ENCODE measurements at regions not wholly inside any gene's neighbourhood (a gene's known extent, or its start where the extent isn't known, plus 50 kb on each side); places are given as distances from the start of the nearest gene placed in this dataset.

DNA sequence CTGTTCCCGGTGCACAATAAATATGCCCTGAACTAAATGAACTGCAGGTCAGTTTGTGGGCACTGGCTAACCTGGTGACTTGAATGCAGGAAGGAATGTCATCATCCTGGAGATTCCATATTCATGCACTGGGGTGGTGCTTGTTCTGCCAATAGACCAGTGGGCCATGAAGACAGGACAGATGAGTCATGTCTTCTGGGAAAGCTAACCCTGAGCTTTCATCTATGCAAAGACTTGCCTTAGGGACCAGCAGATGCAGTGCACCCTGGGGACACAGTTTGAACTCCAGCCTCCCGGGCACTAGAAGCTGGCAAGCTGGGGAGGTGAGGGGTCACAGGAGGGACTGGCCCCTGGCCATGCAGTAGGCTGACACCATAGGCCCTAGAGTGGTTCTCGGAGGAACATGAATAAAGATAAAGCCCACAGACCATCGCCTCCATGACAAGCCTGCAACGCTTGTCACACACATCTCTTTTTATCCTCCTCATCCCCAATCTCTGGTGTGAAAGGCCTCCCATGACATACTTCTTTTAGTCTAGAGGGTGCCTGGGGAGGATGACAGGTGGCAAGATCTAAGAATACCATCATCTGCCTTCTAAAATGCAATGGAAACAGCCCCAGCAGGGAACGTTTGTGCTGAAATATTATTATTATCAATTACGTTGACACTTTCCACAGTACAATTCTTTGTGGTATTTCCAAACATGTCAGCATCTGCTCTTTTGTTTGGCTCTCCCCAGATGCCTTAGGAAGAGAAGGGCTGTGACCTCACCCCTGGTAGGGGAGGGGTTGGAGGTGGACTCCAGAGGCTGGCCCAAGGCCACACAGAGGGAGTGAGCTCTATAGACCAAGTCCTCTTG lies 267.4 kb upstream of the RAB6C start:
- H3K4me1 ChIP-seq (ENCODE audit: insufficient read depth, low read length), result peaks cover 6% of the 10 kb centered on the region; the same call in 1 of the 2 replicates
- no peak overlapping the region for H3K9ac ChIP-seq (ENCODE audit: low read depth, low read length)
- H3K4me3 ChIP-seq (ENCODE audit: low read length), result no peak overlapping the region
- no peaks in the 10 kb centered on the region for H3K27me3 ChIP-seq (ENCODE audit: insufficient read depth, low read length)
- no peaks in the 10 kb centered on the region for H3K36me3 ChIP-seq (ENCODE audit: insufficient read depth, low read depth, low read length)
- no peak overlapping the region for H3K27ac ChIP-seq (ENCODE audit: low read length)
- no peaks in the 10 kb centered on the region for H3K9me3 ChIP-seq (ENCODE audit: insufficient read depth, low read depth, low read length)

DNA sequence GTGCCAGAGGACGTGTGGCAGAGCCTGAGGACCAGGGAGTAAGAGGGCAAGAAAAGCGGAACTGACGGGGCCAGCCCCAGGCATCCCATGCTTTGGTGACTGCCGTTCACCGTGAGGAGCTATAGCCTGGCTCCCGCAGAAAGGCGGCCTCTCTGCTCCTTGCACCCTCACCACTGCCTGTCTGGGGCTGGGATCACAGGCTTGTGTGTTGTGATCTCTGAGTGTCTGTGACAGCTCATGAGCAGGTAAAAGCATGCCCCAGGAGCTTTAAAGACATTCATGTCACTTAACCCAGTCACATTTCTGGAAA lies 266.8 kb upstream of the RAB6C start:
- Histone ChIP-seq H3K4me1 (ENCODE audit: insufficient read depth, low read length) (peaks cover 7% of the 10 kb centered on the region; the same call in 1 of the 2 replicates), H3K36me3 (ENCODE audit: insufficient read depth, low read depth, low read length) (no peaks in the 10 kb centered on the region), H3K27ac (ENCODE audit: low read length) (no peak overlapping the region), H3K9ac (ENCODE audit: low read depth, low read length) (no peak overlapping the region), H3K27me3 (ENCODE audit: insufficient read depth, low read length) (no peaks in the 10 kb centered on the region), H3K9me3 (ENCODE audit: insufficient read depth, low read depth, low read length) (no peaks in the 10 kb centered on the region), H3K4me3 (ENCODE audit: low read length) (no peak overlapping the region)

DNA sequence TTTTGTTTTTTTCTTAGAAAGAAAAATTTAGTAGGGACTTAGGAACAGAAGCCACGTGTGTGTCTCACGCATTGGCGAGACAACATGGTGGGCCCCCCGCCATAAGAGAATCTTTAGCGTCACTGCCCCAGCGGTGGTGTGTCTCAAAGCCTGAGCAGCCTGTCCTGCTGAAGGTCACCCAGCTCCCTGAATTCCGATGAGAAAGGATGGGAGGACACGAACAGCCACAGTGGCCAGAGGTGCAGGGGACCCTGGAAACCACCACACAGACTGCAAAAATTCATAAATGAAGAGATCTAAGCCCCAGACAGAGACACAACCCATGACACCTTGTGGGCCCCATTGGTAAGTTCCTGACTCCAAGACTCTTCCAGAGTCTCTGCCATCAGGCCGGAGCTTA lies 266.1 kb upstream of the RAB6C start:
- H3K4me1 ChIP-seq (ENCODE audit: insufficient read depth, low read length), result peaks cover 10% of the 10 kb centered on the region; the same call in 1 of the 2 replicates
- H3K4me3 ChIP-seq (ENCODE audit: low read length), result no peak overlapping the region
- H3K9me3 ChIP-seq (ENCODE audit: insufficient read depth, low read depth, low read length), result no peaks in the 10 kb centered on the region
- H3K27ac ChIP-seq (ENCODE audit: low read length), result no peak overlapping the region
- no peaks in the 10 kb centered on the region for H3K36me3 ChIP-seq (ENCODE audit: insufficient read depth, low read depth, low read length)
- no peaks in the 10 kb centered on the region for H3K27me3 ChIP-seq (ENCODE audit: insufficient read depth, low read length)
- H3K9ac ChIP-seq (ENCODE audit: low read depth, low read length), result no peak overlapping the region

DNA sequence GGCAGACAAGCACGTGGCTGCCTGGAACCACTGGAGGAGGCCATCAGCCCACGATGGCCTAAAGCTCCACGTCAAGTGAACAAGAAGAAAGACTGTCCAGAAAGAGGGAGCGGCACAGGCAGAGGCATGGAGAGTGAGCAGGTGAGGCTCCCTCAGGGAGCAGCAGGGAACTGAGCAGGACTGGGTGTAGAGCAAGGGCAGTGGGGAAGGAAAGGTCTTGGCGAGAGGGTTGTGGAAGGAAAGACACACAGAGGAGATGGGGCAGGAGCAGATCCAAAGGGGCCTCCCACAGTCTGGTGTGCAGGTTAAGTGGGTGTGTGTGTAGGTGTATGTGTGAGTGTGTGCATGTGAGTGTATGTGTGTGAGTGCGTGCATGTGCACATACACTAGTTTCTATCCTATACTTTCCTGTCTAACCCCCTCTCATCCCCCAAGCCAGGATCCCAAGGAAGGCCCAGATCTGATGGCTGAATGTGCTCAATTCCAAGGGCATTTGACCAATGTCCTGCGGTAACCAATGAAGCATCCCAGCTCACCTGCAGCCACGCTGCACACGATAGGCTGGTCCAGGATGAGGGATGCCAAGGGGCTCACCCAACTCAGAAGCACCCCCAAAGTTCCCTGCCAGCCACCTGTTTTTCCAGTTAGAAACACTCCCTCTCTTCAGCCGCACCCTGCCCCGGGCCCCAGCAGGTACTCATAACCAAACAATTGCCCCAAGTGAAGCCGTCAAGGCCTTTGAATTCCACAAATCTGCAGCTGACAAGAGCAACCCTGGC lies 262.5 kb upstream of the RAB6C start:
- no peaks in the 10 kb centered on the region for H3K36me3 ChIP-seq (ENCODE audit: insufficient read depth, low read depth, low read length)
- peaks cover 4% of the 10 kb centered on the region; the same call in 1 of the 2 replicates for H3K4me1 ChIP-seq (ENCODE audit: insufficient read depth, low read length)
- no peaks in the 10 kb centered on the region for H3K9me3 ChIP-seq (ENCODE audit: insufficient read depth, low read depth, low read length)
- H3K9ac ChIP-seq (ENCODE audit: low read depth, low read length), result no peak overlapping the region
- H3K27me3 ChIP-seq (ENCODE audit: insufficient read depth, low read length), result no peaks in the 10 kb centered on the region
- no peak overlapping the region for H3K4me3 ChIP-seq (ENCODE audit: low read length)
- H3K27ac ChIP-seq (ENCODE audit: low read length), result no peak overlapping the region

DNA sequence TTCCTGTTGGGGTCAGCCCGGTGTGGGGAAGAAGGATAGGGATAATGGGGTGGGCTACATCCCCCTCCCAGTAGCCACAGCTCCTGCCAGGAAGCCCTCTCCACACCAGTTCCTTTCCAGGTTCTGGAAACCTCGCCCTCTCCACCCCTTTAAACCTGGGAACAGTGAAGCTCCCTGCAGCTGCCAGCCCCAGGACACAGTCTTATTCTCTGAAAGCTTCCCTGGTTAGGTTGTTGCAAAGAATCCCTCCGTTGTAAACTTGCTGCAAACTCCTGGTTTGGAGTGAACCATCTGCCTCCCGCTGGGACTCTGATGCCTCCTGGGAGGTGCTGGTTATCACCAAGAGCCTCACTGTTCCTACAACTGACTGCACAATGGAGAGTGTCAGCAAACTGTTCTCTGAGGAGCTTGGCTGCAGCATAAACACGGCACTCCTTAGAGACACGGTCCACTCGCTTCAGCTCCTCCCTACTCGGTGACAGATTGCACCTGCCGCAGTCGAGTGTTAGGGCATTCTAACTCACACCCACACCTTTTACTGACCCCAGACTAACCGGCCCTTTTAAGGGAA lies 261.8 kb upstream of the RAB6C start:
- no peak overlapping the region for H3K27ac ChIP-seq (ENCODE audit: low read length)
- no peak overlapping the region for H3K4me3 ChIP-seq (ENCODE audit: low read length)
- H3K4me1 ChIP-seq (ENCODE audit: insufficient read depth, low read length), result peaks cover 10% of the 10 kb centered on the region; the same call in 1 of the 2 replicates
- no peak overlapping the region for H3K9ac ChIP-seq (ENCODE audit: low read depth, low read length)
- H3K27me3 ChIP-seq (ENCODE audit: insufficient read depth, low read length), result no peaks in the 10 kb centered on the region
- H3K9me3 ChIP-seq (ENCODE audit: insufficient read depth, low read depth, low read length), result no peaks in the 10 kb centered on the region
- no peaks in the 10 kb centered on the region for H3K36me3 ChIP-seq (ENCODE audit: insufficient read depth, low read depth, low read length)

DNA sequence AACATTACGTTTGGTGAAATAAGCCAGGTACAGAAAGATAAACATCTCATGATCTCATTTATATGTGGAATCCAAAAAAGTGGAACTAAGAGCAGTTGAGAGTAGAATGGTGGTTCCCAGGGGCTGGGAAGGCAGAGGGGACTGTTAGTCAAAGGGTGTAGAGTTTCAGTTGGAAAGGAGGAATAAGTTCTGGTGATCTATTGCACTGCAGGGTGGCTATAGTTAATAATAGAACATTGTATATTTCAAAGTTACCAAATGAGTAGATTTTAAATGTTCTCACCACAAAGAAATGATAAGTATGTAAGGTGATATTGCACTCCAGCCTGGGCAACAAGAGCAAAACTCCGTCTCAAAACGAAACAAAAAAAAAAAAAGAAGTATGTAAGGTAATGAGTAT lies 260.1 kb upstream of the RAB6C start:
- Histone ChIP-seq H3K36me3 (ENCODE audit: insufficient read depth, low read depth, low read length) (no peaks in the 10 kb centered on the region), H3K4me1 (ENCODE audit: insufficient read depth, low read length) (peaks cover 10% of the 10 kb centered on the region; the same call in 1 of the 2 replicates), H3K27me3 (ENCODE audit: insufficient read depth, low read length) (no peaks in the 10 kb centered on the region)

DNA sequence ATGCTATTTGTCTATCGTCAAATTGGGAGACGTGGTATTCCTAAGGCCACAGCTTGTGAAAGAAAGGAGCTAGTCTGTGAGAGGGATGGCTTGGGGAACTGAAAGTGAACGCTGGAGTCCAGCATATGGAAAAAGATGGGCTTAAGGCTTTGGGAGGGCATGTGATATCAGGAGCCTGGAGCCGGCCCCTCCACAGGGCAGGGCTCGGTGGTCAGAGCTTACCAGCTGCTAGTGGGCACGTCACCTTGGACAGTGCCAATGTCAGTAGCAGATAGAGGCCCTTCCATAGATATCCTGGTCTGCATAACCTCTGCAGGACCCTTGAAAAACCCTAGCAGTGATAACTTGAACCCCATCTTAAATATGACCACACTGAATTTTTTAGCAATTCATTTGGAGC lies 259.1 kb upstream of the RAB6C start:
- no peaks in the 10 kb centered on the region for H3K9me3 ChIP-seq (ENCODE audit: insufficient read depth, low read depth, low read length)
- H3K36me3 ChIP-seq (ENCODE audit: insufficient read depth, low read depth, low read length), result no peaks in the 10 kb centered on the region
- H3K4me3 ChIP-seq (ENCODE audit: low read length), result no peak overlapping the region
- peaks cover 10% of the 10 kb centered on the region; the same call in 1 of the 2 replicates for H3K4me1 ChIP-seq (ENCODE audit: insufficient read depth, low read length)
- no peak overlapping the region for H3K27ac ChIP-seq (ENCODE audit: low read length)
- H3K27me3 ChIP-seq (ENCODE audit: insufficient read depth, low read length), result no peaks in the 10 kb centered on the region
- H3K9ac ChIP-seq (ENCODE audit: low read depth, low read length), result no peak overlapping the region

More for the DNA sequence above, 260.1 kb upstream of the RAB6C start:
- Histone ChIP-seq H3K9ac (ENCODE audit: low read depth, low read length) (no peak overlapping the region), H3K27ac (ENCODE audit: low read length) (no peak overlapping the region), H3K4me3 (ENCODE audit: low read length) (no peak overlapping the region), H3K9me3 (ENCODE audit: insufficient read depth, low read depth, low read length) (no peaks in the 10 kb centered on the region)

DNA sequence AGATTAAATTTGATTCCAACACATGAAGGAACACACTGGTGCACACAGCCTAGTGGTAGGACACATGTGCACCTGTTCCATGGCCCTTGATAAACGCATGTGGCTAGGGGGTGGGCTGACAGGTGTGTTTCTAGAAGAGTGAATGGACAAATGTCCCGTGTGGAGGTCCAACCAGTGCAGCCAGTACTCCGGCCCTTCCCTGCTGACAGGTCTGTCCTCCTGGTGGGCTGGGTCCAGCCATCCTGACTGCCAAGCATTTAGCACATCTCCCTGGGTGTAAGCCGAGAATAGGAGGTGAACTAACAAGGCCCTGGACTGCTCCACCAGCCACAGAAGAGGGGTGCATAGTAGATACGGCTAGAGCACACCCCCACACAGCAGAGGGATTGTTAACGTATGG lies 258.7 kb upstream of the RAB6C start:
- Histone ChIP-seq H3K4me1 (ENCODE audit: insufficient read depth, low read length) (peaks cover 10% of the 10 kb centered on the region; the same call in 1 of the 2 replicates), H3K9me3 (ENCODE audit: insufficient read depth, low read depth, low read length) (no peaks in the 10 kb centered on the region), H3K36me3 (ENCODE audit: insufficient read depth, low read depth, low read length) (no peaks in the 10 kb centered on the region), H3K27ac (ENCODE audit: low read length) (no peak overlapping the region), H3K4me3 (ENCODE audit: low read length) (no peak overlapping the region), H3K27me3 (ENCODE audit: insufficient read depth, low read length) (no peaks in the 10 kb centered on the region), H3K9ac (ENCODE audit: low read depth, low read length) (no peak overlapping the region)

DNA sequence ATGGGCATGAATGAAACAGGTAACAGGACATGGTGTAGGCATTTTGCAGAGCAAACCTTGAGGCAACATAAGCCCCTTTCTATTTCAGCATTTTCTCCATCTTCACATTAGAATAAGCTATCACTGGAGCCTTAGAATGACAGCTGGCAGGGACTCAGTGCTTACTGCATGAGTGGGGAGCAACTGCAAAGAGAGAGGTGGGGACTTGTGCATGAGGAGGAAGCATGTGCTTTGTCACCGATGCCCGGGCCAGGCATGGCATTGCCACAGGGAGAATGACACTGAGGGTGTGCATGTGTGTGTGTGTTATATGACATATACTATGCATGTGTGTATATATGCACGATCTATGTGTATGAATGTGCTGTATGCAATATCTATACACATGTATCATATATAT lies 258.2 kb upstream of the RAB6C start:
- Histone ChIP-seq H3K4me3 (ENCODE audit: low read length) (no peak overlapping the region), H3K27ac (ENCODE audit: low read length) (no peak overlapping the region), H3K4me1 (ENCODE audit: insufficient read depth, low read length) (peaks cover 10% of the 10 kb centered on the region; the same call in 1 of the 2 replicates), H3K36me3 (ENCODE audit: insufficient read depth, low read depth, low read length) (no peaks in the 10 kb centered on the region), H3K9ac (ENCODE audit: low read depth, low read length) (no peak overlapping the region), H3K9me3 (ENCODE audit: insufficient read depth, low read depth, low read length) (no peaks in the 10 kb centered on the region), H3K27me3 (ENCODE audit: insufficient read depth, low read length) (no peaks in the 10 kb centered on the region)

DNA sequence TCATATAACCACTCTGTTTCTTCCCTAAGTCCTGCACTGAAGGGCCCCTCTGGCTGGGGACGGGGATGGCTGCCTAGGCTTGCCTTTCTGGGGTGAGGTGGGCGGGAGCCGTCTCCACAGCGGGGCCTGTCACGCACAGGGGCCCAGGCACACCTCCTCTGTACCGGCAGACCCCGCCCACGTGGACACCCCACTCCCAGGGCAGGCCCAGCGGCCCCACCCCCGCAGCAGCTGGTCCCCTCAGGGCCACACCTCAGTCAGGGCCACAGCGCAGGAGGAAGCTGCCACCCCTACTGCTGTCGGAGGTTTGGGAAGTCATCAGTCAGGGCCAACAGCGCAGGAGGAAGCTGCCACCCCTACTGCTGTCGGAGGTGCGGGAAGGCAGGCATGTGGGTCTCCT lies 257.6 kb upstream of the RAB6C start:
- Histone ChIP-seq H3K36me3 (ENCODE audit: insufficient read depth, low read depth, low read length) (no peaks in the 10 kb centered on the region), H3K4me1 (ENCODE audit: insufficient read depth, low read length) (peaks cover 10% of the 10 kb centered on the region; the same call in 1 of the 2 replicates), H3K9ac (ENCODE audit: low read depth, low read length) (no peak overlapping the region), H3K27ac (ENCODE audit: low read length) (no peak overlapping the region), H3K4me3 (ENCODE audit: low read length) (no peak overlapping the region), H3K9me3 (ENCODE audit: insufficient read depth, low read depth, low read length) (no peaks in the 10 kb centered on the region), H3K27me3 (ENCODE audit: insufficient read depth, low read length) (no peaks in the 10 kb centered on the region)

DNA sequence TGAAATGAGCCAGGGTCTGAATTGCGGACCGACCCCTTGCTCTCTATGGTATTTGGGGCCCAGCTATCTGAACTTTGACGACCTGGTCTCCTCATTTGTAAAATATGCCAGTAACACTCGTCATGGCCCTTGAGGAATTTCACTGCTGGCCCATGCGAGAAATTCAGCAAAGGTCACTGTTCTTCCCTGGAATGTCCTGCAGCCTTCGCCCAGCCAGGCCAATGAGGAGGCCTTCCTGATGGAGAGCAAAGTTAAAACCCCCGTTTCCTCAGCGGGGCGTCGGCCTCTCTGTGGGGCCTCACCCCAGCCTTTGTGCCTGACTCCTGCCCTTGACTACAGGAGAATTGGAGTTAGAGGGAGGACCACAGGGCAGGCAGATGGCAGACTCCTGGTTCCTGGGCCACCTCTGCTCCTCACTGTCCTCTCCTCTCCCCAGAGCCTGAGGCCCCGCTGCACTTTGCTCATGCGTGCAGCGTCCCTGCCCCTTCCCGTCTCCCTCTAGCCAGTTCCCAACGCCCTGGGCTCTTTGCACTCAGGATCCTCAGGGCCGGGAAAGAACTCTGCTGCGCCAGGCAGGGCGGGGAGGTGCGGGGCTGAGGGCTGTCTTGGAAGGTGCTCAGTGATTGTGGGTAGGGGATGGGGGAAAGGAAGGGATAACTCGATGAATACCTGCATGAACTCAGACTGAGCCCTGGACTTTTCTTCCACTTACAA lies 257.0 kb upstream of the RAB6C start:
- Histone ChIP-seq H3K36me3 (ENCODE audit: insufficient read depth, low read depth, low read length) (no peaks in the 10 kb centered on the region), H3K4me3 (ENCODE audit: low read length) (no peak overlapping the region), H3K4me1 (ENCODE audit: insufficient read depth, low read length) (peaks cover 10% of the 10 kb centered on the region; the same call in 1 of the 2 replicates), H3K27ac (ENCODE audit: low read length) (no peak overlapping the region), H3K9ac (ENCODE audit: low read depth, low read length) (no peak overlapping the region), H3K9me3 (ENCODE audit: insufficient read depth, low read depth, low read length) (no peaks in the 10 kb centered on the region), H3K27me3 (ENCODE audit: insufficient read depth, low read length) (no peaks in the 10 kb centered on the region)
